CD14-positive monocyte (primary cell): ENCODE measurements at regions not wholly inside any gene's neighbourhood (a gene's known extent, or its start where the extent isn't known, plus 50 kb on each side); places are given as distances from the start of the nearest gene placed in this dataset.

Experiments used
- DNase-seq, 3 donors: peaks; one replicate each; pipeline ENCODE4 v3.0.0-alpha.2; 2011 to 2022
- H2AFZ ChIP-seq: 2 replicates; pipeline ENCODE4 v1.6.0; 2012; ENCODE audit warnings: mild to moderate bottlenecking, low read depth, low read length, inconsistent platforms; ENCODE audit not compliant: insufficient read depth, poor library complexity, severe bottlenecking
- H3K27ac ChIP-seq, 2 donors: 1 replicate in 1 of 2; 2 replicates in 1 of 2; pipeline ENCODE4 v1.5.1; 2012 to 2013; ENCODE audit warnings: low read length in 2 of 2, control low read depth in 1 of 2, inconsistent platforms in 1 of 2, low read depth in 1 of 2, mild to moderate bottlenecking in 1 of 2
- H3K27me3 ChIP-seq, 2 donors: one replicate each; pipeline versions ENCODE4 v1.6.0 to v1.6.1; 2011 to 2013; ENCODE audit warnings: low read length in 2 of 2; ENCODE audit not compliant: control insufficient read depth in 2 of 2, insufficient read depth in 2 of 2
- H3K36me3 ChIP-seq, 2 donors: replicated peaks in 1 of 2; 1 replicate in 1 of 2; 2 replicates in 1 of 2; pipeline versions ENCODE4 v1.5.1 to v1.6.1; 2012 to 2013; ENCODE audit warnings: low read length in 2 of 2, control low read depth in 1 of 2, inconsistent platforms in 1 of 2, mild to moderate bottlenecking in 1 of 2; ENCODE audit not compliant: insufficient read depth in 2 of 2, control insufficient read depth in 1 of 2
- H3K4me1 ChIP-seq, 2 donors: 1 replicate in 1 of 2; 2 replicates in 1 of 2; pipeline versions ENCODE4 v1.5.1 to v1.6.1; 2012 to 2013; ENCODE audit warnings: low read length in 2 of 2, control low read depth in 1 of 2, inconsistent platforms in 1 of 2, mild to moderate bottlenecking in 1 of 2, moderate library complexity in 1 of 2; ENCODE audit not compliant: insufficient read depth in 2 of 2, control insufficient read depth in 1 of 2
- H3K4me2 ChIP-seq: replicated peaks from 2 replicates; pipeline ENCODE3; 2012; ENCODE audit warnings: low read length, moderate library complexity, mild to moderate bottlenecking; ENCODE audit not compliant: poor library complexity, severe bottlenecking; ENCODE audit errors: extremely low read depth
- H3K4me3 ChIP-seq, 3 experiments: fragments of 200-600 bp in 1 of 3; sonication (generic) in 1 of 3; replicated peaks in 1 of 3; 1 replicate in 2 of 3; 2 replicates in 1 of 3; pipeline ENCODE4 v1.5.1; 2011 to 2013; ENCODE audit warnings: low read length in 3 of 3, mild to moderate bottlenecking in 3 of 3, control low read depth in 2 of 3, low read depth in 2 of 3, inconsistent platforms in 1 of 3, moderate library complexity in 1 of 3
- H3K79me2 ChIP-seq: 2 replicates; pipeline ENCODE4 v1.6.0; 2012; ENCODE audit warnings: mild to moderate bottlenecking, control low read depth, inconsistent platforms, low read length, moderate library complexity; ENCODE audit not compliant: insufficient read depth
- H3K9ac ChIP-seq: 2 replicates; pipeline ENCODE4 v1.6.0; 2017; ENCODE audit warnings: low read length, mild to moderate bottlenecking; ENCODE audit not compliant: insufficient read depth, poor library complexity, severe bottlenecking
- H3K9me3 ChIP-seq, 2 donors: replicated peaks in 1 of 2; 1 replicate in 1 of 2; 2 replicates in 1 of 2; pipeline versions ENCODE4 v1.5.1 to v1.6.1; 2012 to 2013; ENCODE audit warnings: low read length in 2 of 2, control low read depth in 1 of 2; ENCODE audit not compliant: control insufficient read depth in 1 of 2, insufficient read depth in 1 of 2
- H4K20me1 ChIP-seq: 2 replicates; pipeline ENCODE4 v1.6.0; 2012; ENCODE audit warnings: mild to moderate bottlenecking, low read length, control low read depth, moderate library complexity; ENCODE audit not compliant: insufficient read depth
- H3K27ac Mint-ChIP-seq, 7 donors: one replicate each; pipeline ENCODE4 v1.8.0; 2020; ENCODE audit warnings: mild to moderate bottlenecking in 7 of 7, mixed read lengths in 7 of 7, moderate library complexity in 6 of 7, inconsistent platforms in 2 of 7
- H3K27me3 Mint-ChIP-seq, 3 donors: one replicate each; pipeline ENCODE4 v1.8.0; 2021 to 2022; ENCODE audit warnings: low read depth in 3 of 3, mild to moderate bottlenecking in 3 of 3, mixed read lengths in 3 of 3, moderate library complexity in 3 of 3, inconsistent platforms in 1 of 3
- H3K36me3 Mint-ChIP-seq, 2 donors: one replicate each; pipeline ENCODE4 v1.8.0; 2020; ENCODE audit warnings: mixed read lengths in 2 of 2, inconsistent platforms in 1 of 2, mild to moderate bottlenecking in 1 of 2
- H3K4me1 Mint-ChIP-seq: one replicate; pipeline ENCODE4 v1.8.0; 2020; ENCODE audit warnings: mild to moderate bottlenecking, mixed read lengths
- H3K4me3 Mint-ChIP-seq, 2 donors: one replicate each; pipeline ENCODE4 v1.8.0; 2020; ENCODE audit warnings: mild to moderate bottlenecking in 2 of 2, mixed read lengths in 2 of 2, moderate library complexity in 1 of 2
- H3K9me3 Mint-ChIP-seq, 7 donors: one replicate each; pipeline ENCODE4 v1.8.0; 2020 to 2022; ENCODE audit warnings: mixed read lengths in 7 of 7, mild to moderate bottlenecking in 6 of 7, moderate library complexity in 6 of 7, inconsistent platforms in 2 of 7
- WGBS: methylation state at CpG from one replicate; pipeline ENCODE4 v1.1.5; 2013; ENCODE audit warnings: missing lambda C conversion rate; ENCODE audit not compliant: insufficient coverage; 5-methylcytosine and 5-hydroxymethylcytosine counted together
- intact Hi-C, 2 donors: fragments of 100-400 bp; cut with micrococcal nuclease; formaldehyde crosslinking; loops; one replicate each; pipeline versions ENCODE4 v1.15.0 to v1.15.1; 2023
- TF ChIP-seq, protein P1 (sequence below): fragments of 200-600 bp; IDR thresholded peaks from one replicate; pipeline ENCODE4 v1.8.0; 2022; ENCODE audit warnings: antibody characterized with exemption, mild to moderate bottlenecking

- Histone ChIP-seq H3K79me2 (no peaks in the 10 kb centered on the region), H3K9me3 (no peaks in the 10 kb centered on the region), H3K9ac (no peak overlapping the region), H3K27ac (no peak overlapping the region), H3K36me3 (no peaks in the 10 kb centered on the region), H2AFZ (no peak overlapping the region), H3K4me3 (no peak overlapping the region), H3K27me3 (no peaks in the 10 kb centered on the region), H4K20me1 (no peaks in the 10 kb centered on the region), H3K4me1 (no peaks in the 10 kb centered on the region), H3K4me2 (no peak overlapping the region)
- no peaks in the 10 kb centered on the region for H3K4me1 Mint-ChIP-seq
- intact Hi-C loops, result no loop called here
- WGBS, result 87% methylated on average over 6 of the region's 9 CpGs
- H3K36me3 Mint-ChIP-seq, result no peaks in the 10 kb centered on the region
- no peaks in the 10 kb centered on the region for H3K9me3 Mint-ChIP-seq
- no peak overlapping the region for H3K4me3 Mint-ChIP-seq
- TF ChIP-seq, protein P1, sequence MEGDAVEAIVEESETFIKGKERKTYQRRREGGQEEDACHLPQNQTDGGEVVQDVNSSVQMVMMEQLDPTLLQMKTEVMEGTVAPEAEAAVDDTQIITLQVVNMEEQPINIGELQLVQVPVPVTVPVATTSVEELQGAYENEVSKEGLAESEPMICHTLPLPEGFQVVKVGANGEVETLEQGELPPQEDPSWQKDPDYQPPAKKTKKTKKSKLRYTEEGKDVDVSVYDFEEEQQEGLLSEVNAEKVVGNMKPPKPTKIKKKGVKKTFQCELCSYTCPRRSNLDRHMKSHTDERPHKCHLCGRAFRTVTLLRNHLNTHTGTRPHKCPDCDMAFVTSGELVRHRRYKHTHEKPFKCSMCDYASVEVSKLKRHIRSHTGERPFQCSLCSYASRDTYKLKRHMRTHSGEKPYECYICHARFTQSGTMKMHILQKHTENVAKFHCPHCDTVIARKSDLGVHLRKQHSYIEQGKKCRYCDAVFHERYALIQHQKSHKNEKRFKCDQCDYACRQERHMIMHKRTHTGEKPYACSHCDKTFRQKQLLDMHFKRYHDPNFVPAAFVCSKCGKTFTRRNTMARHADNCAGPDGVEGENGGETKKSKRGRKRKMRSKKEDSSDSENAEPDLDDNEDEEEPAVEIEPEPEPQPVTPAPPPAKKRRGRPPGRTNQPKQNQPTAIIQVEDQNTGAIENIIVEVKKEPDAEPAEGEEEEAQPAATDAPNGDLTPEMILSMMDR, result no peak
- H3K27me3 Mint-ChIP-seq, result peaks cover 1 to 7% (median 5%) of the 10 kb centered on the region in 3 donors
- no peak for DNase-seq
- no peak overlapping the region for H3K27ac Mint-ChIP-seq
These were observed 213.7 kb downstream of the FOXD2 start for GRCh38 chr1:47651311-47652089.

- Mint-ChIP-seq H3K9me3 (peaks cover 0 to 1% (median 0%) of the 10 kb centered on the region in 7 donors), H3K4me3 (no peak overlapping the region), H3K36me3 (no peaks in the 10 kb centered on the region), H3K4me1 (no peaks in the 10 kb centered on the region), H3K27me3 (peaks cover 2 to 7% (median 7%) of the 10 kb centered on the region in 3 donors), H3K27ac (no peak overlapping the region)
- Histone ChIP-seq H4K20me1 (no peaks in the 10 kb centered on the region), H3K36me3 (no peaks in the 10 kb centered on the region), H2AFZ (no peak overlapping the region), H3K4me3 (no peak overlapping the region), H3K79me2 (no peaks in the 10 kb centered on the region), H3K27ac (no peak overlapping the region), H3K4me2 (no peak overlapping the region), H3K4me1 (no peaks in the 10 kb centered on the region), H3K27me3 (no peaks in the 10 kb centered on the region), H3K9ac (no peak overlapping the region), H3K9me3 (no peaks in the 10 kb centered on the region)
- intact Hi-C loops, result no loop called here
- TF ChIP-seq, protein P1, result no peak
- 72% methylated on average over 3 of the region's 5 CpGs for WGBS
- no peak for DNase-seq
These were observed 217.9 kb downstream of the FOXD2 start for GRCh38 chr1:47655521-47656300.
